CD14-positive monocyte (primary cell): ENCODE measurements at regions not wholly inside any gene's neighbourhood (a gene's known extent, or its start where the extent isn't known, plus 50 kb on each side); places are given as distances from the start of the nearest gene placed in this dataset.

Experiments
- DNase-seq, 3 donors: peaks; one replicate each; pipeline ENCODE4 v3.0.0-alpha.2; 2011 to 2022
- H2AFZ ChIP-seq: 2 replicates; pipeline ENCODE4 v1.6.0; 2012; ENCODE audit warnings: mild to moderate bottlenecking, low read depth, low read length, inconsistent platforms; ENCODE audit not compliant: insufficient read depth, poor library complexity, severe bottlenecking
- H3K27ac ChIP-seq, 2 donors: 1 replicate in 1 of 2; 2 replicates in 1 of 2; pipeline ENCODE4 v1.5.1; 2012 to 2013; ENCODE audit warnings: low read length in 2 of 2, control low read depth in 1 of 2, inconsistent platforms in 1 of 2, low read depth in 1 of 2, mild to moderate bottlenecking in 1 of 2
- H3K27me3 ChIP-seq, 2 donors: one replicate each; pipeline versions ENCODE4 v1.6.0 to v1.6.1; 2011 to 2013; ENCODE audit warnings: low read length in 2 of 2; ENCODE audit not compliant: control insufficient read depth in 2 of 2, insufficient read depth in 2 of 2
- H3K36me3 ChIP-seq, 2 donors: replicated peaks in 1 of 2; 1 replicate in 1 of 2; 2 replicates in 1 of 2; pipeline versions ENCODE4 v1.5.1 to v1.6.1; 2012 to 2013; ENCODE audit warnings: low read length in 2 of 2, control low read depth in 1 of 2, inconsistent platforms in 1 of 2, mild to moderate bottlenecking in 1 of 2; ENCODE audit not compliant: insufficient read depth in 2 of 2, control insufficient read depth in 1 of 2
- H3K4me1 ChIP-seq, 2 donors: 1 replicate in 1 of 2; 2 replicates in 1 of 2; pipeline versions ENCODE4 v1.5.1 to v1.6.1; 2012 to 2013; ENCODE audit warnings: low read length in 2 of 2, control low read depth in 1 of 2, inconsistent platforms in 1 of 2, mild to moderate bottlenecking in 1 of 2, moderate library complexity in 1 of 2; ENCODE audit not compliant: insufficient read depth in 2 of 2, control insufficient read depth in 1 of 2
- H3K4me2 ChIP-seq: replicated peaks from 2 replicates; pipeline ENCODE3; 2012; ENCODE audit warnings: low read length, moderate library complexity, mild to moderate bottlenecking; ENCODE audit not compliant: poor library complexity, severe bottlenecking; ENCODE audit errors: extremely low read depth
- H3K4me3 ChIP-seq, 3 experiments: fragments of 200-600 bp in 1 of 3; sonication (generic) in 1 of 3; replicated peaks in 1 of 3; 1 replicate in 2 of 3; 2 replicates in 1 of 3; pipeline ENCODE4 v1.5.1; 2011 to 2013; ENCODE audit warnings: low read length in 3 of 3, mild to moderate bottlenecking in 3 of 3, control low read depth in 2 of 3, low read depth in 2 of 3, inconsistent platforms in 1 of 3, moderate library complexity in 1 of 3
- H3K79me2 ChIP-seq: 2 replicates; pipeline ENCODE4 v1.6.0; 2012; ENCODE audit warnings: mild to moderate bottlenecking, control low read depth, inconsistent platforms, low read length, moderate library complexity; ENCODE audit not compliant: insufficient read depth
- H3K9ac ChIP-seq: 2 replicates; pipeline ENCODE4 v1.6.0; 2017; ENCODE audit warnings: low read length, mild to moderate bottlenecking; ENCODE audit not compliant: insufficient read depth, poor library complexity, severe bottlenecking
- H3K9me3 ChIP-seq, 2 donors: replicated peaks in 1 of 2; 1 replicate in 1 of 2; 2 replicates in 1 of 2; pipeline versions ENCODE4 v1.5.1 to v1.6.1; 2012 to 2013; ENCODE audit warnings: low read length in 2 of 2, control low read depth in 1 of 2; ENCODE audit not compliant: control insufficient read depth in 1 of 2, insufficient read depth in 1 of 2
- H4K20me1 ChIP-seq: 2 replicates; pipeline ENCODE4 v1.6.0; 2012; ENCODE audit warnings: mild to moderate bottlenecking, low read length, control low read depth, moderate library complexity; ENCODE audit not compliant: insufficient read depth
- H3K27ac Mint-ChIP-seq, 7 donors: one replicate each; pipeline ENCODE4 v1.8.0; 2020; ENCODE audit warnings: mild to moderate bottlenecking in 7 of 7, mixed read lengths in 7 of 7, moderate library complexity in 6 of 7, inconsistent platforms in 2 of 7
- H3K27me3 Mint-ChIP-seq, 3 donors: one replicate each; pipeline ENCODE4 v1.8.0; 2021 to 2022; ENCODE audit warnings: low read depth in 3 of 3, mild to moderate bottlenecking in 3 of 3, mixed read lengths in 3 of 3, moderate library complexity in 3 of 3, inconsistent platforms in 1 of 3
- H3K36me3 Mint-ChIP-seq, 2 donors: one replicate each; pipeline ENCODE4 v1.8.0; 2020; ENCODE audit warnings: mixed read lengths in 2 of 2, inconsistent platforms in 1 of 2, mild to moderate bottlenecking in 1 of 2
- H3K4me1 Mint-ChIP-seq: one replicate; pipeline ENCODE4 v1.8.0; 2020; ENCODE audit warnings: mild to moderate bottlenecking, mixed read lengths
- H3K4me3 Mint-ChIP-seq, 2 donors: one replicate each; pipeline ENCODE4 v1.8.0; 2020; ENCODE audit warnings: mild to moderate bottlenecking in 2 of 2, mixed read lengths in 2 of 2, moderate library complexity in 1 of 2
- H3K9me3 Mint-ChIP-seq, 7 donors: one replicate each; pipeline ENCODE4 v1.8.0; 2020 to 2022; ENCODE audit warnings: mixed read lengths in 7 of 7, mild to moderate bottlenecking in 6 of 7, moderate library complexity in 6 of 7, inconsistent platforms in 2 of 7
- WGBS: methylation state at CpG from one replicate; pipeline ENCODE4 v1.1.5; 2013; ENCODE audit warnings: missing lambda C conversion rate; ENCODE audit not compliant: insufficient coverage; 5-methylcytosine and 5-hydroxymethylcytosine counted together
- intact Hi-C, 2 donors: fragments of 100-400 bp; cut with micrococcal nuclease; formaldehyde crosslinking; loops; one replicate each; pipeline versions ENCODE4 v1.15.0 to v1.15.1; 2023
- TF ChIP-seq, protein P1 (sequence below): fragments of 200-600 bp; IDR thresholded peaks from one replicate; pipeline ENCODE4 v1.8.0; 2022; ENCODE audit warnings: antibody characterized with exemption, mild to moderate bottlenecking

DNA sequence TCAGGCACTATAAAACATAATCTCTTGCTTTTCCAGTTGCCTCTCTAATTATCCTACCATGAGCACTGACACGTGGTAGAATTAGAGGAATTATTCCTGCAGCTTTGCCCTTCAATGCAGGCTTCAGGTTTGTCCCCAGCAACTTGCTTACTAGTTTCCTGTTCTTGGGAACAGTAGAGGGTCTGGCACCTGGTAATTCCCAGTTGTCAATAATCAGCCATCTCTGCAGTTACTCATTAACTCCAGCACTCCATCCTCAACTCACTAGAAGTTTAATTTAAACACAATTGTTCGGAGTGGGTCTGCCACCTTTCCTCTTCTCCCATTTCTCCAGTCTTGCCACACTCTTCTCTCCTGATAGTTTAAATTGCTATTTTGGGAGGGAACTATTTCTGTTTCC is 324.3 kb upstream of the KIAA1217 start:
- H3K36me3 Mint-ChIP-seq = no peaks in the 10 kb centered on the region

DNA sequence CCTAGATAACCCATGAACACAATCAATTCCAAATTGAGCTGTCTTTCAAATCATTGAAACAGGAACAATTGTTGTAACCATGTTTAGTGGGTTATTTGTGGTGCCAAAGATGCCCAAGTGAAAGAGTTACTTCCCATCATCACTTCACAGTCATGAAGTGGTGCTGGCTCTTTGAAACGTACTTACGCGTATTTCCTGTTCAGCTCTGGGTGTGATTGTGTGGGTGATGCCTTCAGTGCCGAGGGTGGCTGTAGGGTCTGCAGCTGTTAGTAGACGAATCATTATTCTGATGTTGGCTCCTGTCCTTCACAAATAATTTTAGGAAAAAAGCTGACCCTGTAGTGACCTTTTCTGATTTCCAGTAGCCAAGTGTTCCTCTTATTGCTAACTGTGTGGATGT is 323.1 kb upstream of the KIAA1217 start:
- Histone ChIP-seq H3K4me1 (no peaks in the 10 kb centered on the region), H2AFZ (no peak overlapping the region), H3K4me2 (no peak overlapping the region), H3K27me3 (no peaks in the 10 kb centered on the region), H3K27ac (no peak overlapping the region), H3K36me3 (no peaks in the 10 kb centered on the region), H4K20me1 (no peaks in the 10 kb centered on the region), H3K79me2 (no peaks in the 10 kb centered on the region), H3K9me3 (no peaks in the 10 kb centered on the region), H3K4me3 (no peak overlapping the region), H3K9ac (no peak overlapping the region)
- no peak overlapping the region for H3K27ac Mint-ChIP-seq
- no peak overlapping the region for H3K4me3 Mint-ChIP-seq
- peaks cover 4% of the 10 kb centered on the region for H3K4me1 Mint-ChIP-seq
- peaks cover 0 to 1% (median 0%) of the 10 kb centered on the region in 3 donors for H3K27me3 Mint-ChIP-seq
- intact Hi-C loops = no loop called here
- H3K36me3 Mint-ChIP-seq = no peaks in the 10 kb centered on the region
- WGBS = no CpG with 5 or more reads among the region's 5 CpGs
- no peak for DNase-seq
- TF ChIP-seq, protein P1, sequence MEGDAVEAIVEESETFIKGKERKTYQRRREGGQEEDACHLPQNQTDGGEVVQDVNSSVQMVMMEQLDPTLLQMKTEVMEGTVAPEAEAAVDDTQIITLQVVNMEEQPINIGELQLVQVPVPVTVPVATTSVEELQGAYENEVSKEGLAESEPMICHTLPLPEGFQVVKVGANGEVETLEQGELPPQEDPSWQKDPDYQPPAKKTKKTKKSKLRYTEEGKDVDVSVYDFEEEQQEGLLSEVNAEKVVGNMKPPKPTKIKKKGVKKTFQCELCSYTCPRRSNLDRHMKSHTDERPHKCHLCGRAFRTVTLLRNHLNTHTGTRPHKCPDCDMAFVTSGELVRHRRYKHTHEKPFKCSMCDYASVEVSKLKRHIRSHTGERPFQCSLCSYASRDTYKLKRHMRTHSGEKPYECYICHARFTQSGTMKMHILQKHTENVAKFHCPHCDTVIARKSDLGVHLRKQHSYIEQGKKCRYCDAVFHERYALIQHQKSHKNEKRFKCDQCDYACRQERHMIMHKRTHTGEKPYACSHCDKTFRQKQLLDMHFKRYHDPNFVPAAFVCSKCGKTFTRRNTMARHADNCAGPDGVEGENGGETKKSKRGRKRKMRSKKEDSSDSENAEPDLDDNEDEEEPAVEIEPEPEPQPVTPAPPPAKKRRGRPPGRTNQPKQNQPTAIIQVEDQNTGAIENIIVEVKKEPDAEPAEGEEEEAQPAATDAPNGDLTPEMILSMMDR = no peak
- peaks cover 0 to 1% (median 0%) of the 10 kb centered on the region in 7 donors for H3K9me3 Mint-ChIP-seq

More for the DNA sequence above, 324.3 kb upstream of the KIAA1217 start:
- peaks cover 0 to 1% (median 0%) of the 10 kb centered on the region in 7 donors for H3K9me3 Mint-ChIP-seq
- Histone ChIP-seq H3K79me2 (no peaks in the 10 kb centered on the region), H3K27me3 (no peaks in the 10 kb centered on the region), H2AFZ (no peak overlapping the region), H3K4me3 (no peak overlapping the region), H3K36me3 (no peaks in the 10 kb centered on the region), H3K4me1 (no peaks in the 10 kb centered on the region), H3K27ac (no peak overlapping the region), H3K9me3 (no peaks in the 10 kb centered on the region), H3K9ac (no peak overlapping the region), H3K4me2 (no peak overlapping the region), H4K20me1 (no peaks in the 10 kb centered on the region)
- intact Hi-C loops = no loop called here
- TF ChIP-seq, protein P1 = no peak
- no peak overlapping the region for H3K4me3 Mint-ChIP-seq
- no peak for DNase-seq
- peaks cover 4% of the 10 kb centered on the region for H3K4me1 Mint-ChIP-seq
- no peak overlapping the region for H3K27ac Mint-ChIP-seq
- no CpG with 5 or more reads among the region's 2 CpGs for WGBS
- H3K27me3 Mint-ChIP-seq = peaks cover 0 to 1% (median 0%) of the 10 kb centered on the region in 3 donors
